HG03565 (cell line): ENCODE measurements at regions not wholly inside any gene's neighbourhood (a gene's known extent, or its start where the extent isn't known, plus 50 kb on each side); places are given as distances from the start of the nearest gene placed in this dataset.
"Not testable (repeated sequence)": the region's sequence is repeated elsewhere in the genome, so short reads cannot be mapped to it uniquely, and the experiment has no call there.

ENCODE experiments used
- ATAC-seq: cut with Tn5 transposase; IDR thresholded peaks from one replicate; pipeline ENCODE4 v1.9.1; 2021; ENCODE audit warnings: mild to moderate bottlenecking, moderate library complexity; ENCODE audit not compliant: unreplicated experiment

DNA sequence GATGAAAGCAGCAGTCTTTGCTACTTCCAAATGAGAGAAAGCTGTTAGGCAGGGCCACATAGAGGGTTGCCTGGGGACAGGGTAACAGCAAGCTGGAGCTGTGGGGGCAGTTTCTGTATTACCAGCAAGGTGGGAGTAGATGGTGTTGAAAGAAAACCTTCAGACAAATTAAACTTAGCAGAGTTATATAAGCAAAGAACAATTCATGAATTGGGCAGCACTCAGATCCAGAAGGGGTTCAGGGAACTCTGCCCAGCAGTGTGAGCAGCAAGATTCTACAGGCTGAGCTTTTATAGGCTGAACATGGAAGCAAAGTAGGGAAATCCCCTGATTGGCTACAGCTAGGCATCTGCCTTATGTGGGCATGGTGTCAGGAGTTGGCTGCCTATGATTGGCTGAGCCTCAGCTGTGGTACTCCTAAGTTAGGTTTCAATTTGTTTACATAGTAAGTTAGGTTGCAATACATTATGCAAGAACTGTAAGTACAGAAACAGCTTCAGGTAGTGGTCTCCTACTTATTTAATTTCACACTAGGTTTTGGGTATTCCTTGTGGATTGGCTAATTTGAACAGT is 64.1 kb upstream of the TMPRSS2 start:
- ATAC-seq, result no peak

DNA sequence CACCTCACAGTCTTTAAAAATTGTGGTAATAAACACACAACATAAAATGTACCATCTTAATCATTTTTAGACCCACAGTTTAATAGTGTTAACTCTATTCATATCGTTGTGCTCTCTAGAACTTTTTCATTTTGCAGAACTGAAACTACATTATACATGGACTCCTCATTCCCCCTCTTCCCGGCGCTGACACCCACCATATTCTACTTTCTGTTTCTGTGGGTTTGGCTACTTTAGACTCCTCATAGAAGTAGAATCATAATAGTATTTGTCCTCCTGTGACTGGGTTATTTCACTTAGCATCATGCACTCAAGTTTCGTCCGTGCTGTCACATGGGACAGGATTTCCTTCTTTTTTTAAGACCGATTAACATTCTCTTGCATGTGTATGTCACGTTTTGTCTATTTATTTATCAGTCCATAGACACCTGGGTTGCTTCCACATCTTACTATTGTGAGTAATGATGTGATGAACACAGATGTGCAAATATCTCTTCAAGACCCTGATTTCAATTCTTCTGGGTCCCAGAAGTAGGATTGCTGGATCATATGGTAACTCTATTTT is 62.9 kb upstream of the TMPRSS2 start:
- peak; percentile 92 for ATAC-seq

DNA sequence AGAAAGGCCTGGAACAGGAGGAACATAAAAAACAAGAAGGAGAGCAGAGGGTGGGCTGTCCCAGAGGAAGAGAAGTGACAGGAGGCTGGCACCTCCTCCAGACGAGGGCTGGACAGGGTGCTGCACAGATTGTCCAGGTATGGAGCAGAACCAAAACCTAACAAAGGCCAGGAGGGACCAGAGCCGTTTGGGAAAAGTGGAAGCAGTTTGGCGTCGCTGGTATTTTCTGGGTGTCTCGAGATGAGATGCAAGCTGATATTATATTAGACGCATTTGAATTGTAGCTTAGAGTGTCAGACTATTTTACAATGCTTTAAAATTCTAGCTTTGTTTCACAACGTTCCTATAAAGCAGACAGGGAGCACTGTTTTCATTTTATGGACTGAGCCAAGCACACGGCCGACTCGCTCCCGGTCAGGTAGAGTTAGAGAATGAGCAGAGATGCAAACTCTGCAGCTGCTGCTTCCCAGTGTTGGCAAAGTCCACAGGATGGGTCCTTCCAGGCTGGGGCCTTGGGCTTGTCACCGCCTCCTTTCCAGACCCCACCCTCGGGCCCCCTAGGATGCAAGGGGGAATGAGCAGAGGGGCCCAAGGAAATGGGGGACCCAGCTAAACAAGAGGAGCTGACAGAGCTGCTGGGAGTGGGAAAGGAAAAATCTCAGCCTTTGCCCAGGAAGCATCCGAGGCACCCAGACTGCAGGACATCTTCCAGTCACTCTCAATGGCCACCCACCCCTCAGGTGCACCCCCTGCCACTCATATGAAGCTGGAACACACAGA is 60.8 kb upstream of the TMPRSS2 start:
- no peak for ATAC-seq

DNA sequence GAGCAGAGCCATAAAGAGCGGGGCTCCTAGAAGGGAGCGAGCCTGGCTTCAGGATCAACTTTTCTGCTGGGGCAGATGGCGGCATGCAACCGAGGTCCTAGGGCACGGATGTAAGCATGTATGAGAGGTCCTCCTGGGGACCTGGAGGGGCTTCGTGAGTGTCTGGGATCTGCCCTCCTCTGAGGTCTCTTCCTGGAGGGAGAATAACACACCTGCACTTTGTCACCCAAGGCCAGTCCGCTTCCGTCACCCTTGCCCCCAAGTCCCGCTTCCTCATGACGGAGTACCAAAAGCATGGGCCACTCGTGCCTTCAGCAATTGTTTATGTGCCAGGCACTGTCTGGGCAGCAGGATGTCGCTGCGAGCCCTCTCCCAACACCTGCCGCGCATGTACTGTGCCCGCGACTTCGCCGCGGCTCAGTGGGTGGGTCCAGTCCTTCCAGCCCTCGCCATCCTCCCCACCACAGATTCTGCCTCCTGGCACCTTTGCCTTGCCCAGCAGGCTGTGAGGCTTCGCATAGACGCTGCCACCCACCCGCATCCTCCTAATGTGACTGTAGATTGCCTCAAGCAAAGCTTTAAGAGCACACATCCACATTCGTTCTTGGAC is 60.0 kb upstream of the TMPRSS2 start:
- ATAC-seq, result no peak

DNA sequence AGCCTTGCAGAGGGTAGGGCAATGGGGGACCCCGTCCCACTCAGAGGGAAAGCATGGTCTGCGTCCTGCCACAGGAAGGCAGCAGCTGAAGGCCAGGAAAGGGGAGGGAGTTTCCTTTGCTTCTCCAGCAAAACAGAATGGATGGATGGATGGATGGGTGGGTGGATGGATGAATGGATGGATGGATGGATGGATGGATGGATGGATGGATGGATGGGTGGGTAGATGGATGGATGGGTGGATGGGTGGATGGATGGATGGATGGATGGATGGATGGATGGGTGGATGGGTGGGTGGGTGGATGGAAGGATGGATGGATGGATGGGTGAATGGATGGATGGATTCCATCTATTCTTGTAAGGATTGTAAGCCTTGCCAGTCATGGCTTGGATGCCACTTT is 59.3 kb upstream of the TMPRSS2 start:
- ATAC-seq, result not testable (repeated sequence)

DNA sequence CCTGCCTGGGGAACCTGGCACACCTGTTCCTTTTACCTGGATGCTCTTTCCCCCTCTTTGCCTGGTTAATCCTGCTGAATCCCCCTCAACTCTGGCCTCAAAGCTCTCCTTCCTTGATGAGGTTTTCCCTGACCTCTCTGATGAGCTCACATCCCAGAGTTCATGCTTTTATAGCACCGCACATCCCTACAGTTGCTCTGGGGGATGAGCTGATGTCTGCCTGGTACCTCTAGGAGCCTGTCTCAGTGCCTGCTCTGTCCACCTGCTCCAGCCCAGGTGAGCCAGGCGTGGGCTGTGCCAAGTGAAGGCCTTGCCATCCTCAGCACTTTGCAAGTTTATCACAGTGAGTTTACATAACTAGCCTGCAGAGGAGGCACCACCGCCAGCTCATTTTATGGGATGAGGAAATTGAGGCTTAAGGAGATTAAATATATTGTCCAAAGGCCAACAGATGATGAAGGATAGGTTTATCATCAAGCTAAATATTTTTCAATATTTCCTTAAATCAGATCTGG is 58.6 kb upstream of the TMPRSS2 start:
- no peak for ATAC-seq

DNA sequence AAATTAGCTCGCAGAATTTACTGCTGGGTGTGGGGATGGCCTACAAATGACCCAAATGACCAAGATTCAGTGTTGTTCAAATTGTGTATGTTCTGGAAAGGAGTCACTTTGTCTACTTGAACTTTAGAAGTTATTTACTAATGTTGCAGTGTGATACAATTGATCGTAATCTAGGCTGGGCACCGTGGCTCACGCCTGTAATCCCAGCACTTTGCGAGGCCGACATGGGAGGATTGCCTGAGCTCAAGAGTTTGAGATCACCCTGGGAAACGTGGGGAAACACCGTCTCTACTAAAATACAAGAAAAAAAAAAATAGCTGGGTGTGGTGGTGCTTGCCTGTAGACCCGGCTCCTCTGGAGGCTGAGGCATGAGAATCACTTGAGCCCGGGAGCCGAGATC is 57.6 kb upstream of the TMPRSS2 start:
- ATAC-seq, result no peak

DNA sequence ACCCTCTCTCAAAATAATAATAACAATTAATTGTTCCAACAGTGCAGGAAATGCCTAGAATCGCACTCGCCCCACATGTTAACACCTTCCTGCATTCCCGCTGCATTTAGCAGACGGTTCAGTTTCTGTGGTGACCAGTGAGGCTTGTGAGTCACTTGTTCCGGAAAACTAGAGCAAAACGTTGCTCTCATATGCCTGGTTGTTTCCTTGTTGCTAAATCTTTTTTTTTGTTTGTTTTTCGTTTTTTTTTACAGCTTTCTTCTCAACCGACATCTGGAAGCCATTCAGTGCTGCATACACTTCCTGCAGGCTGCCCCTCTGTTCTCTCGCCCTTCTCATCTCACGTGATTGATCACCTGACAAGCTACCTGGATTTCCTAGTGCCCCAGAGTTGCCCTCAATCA is 56.9 kb upstream of the TMPRSS2 start:
- ATAC-seq, result no peak

DNA sequence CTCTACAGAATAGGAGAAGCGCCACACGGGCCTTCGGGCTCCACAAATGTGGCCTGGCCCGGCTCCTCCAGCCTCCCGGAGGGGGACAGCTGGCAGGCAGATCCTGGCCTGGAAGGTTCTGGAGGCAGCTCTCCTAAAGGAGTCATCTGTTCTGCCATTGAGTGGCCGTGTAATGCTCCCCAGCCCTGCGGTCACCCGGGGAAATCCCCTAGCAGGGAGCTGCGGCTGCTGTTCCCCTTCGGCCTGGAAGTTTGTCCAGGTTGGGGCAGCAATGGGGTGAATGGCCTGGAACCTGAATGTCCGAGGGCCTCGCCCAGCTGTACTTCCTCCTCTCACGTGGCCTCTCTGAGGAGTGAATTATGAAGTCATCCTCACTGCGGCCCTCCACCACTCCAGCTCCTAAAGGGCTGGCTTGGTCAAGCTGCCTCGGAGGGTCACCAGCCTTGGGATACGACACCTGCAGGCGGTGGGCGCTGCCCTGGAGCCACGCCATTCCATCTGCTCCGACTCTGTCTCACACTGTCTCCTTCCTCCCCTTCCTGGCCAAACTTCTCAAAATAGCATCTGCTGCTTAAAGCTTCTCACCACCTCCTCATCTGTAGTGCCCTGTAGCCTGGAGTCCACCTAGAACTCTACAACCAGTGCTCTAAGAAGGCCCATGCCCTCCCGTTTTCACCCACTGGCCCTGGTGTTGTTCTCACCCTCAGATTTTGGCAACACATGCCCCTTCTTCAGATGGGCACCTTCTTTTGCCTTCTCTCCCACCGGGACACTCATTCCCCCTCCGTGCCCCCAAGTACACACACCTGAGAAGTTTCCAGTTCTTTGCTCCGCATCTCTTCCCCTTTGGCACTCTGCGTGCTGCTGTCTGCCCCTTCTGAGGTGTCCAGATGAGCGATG is 54.4 kb upstream of the TMPRSS2 start:
- no peak for ATAC-seq

DNA sequence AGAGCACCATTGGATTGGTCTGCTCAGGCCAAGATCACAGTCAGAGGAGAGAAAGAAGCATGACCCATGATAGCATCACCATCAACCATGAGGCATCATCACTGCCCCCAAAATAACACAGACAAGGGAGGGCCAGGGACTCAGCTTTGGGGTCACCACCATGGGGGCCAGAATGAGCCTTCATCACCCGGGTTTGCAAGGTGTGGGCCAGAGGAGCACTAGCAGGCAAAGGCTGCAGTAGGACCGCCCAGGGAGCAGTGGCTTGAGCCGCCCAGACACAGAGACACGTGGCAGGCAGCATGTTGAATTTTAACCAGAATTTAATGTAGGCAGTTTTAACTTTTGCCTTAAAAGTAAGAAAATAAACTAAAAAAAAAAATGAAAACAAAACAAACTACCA is 53.7 kb upstream of the TMPRSS2 start:
- no peak for ATAC-seq

DNA sequence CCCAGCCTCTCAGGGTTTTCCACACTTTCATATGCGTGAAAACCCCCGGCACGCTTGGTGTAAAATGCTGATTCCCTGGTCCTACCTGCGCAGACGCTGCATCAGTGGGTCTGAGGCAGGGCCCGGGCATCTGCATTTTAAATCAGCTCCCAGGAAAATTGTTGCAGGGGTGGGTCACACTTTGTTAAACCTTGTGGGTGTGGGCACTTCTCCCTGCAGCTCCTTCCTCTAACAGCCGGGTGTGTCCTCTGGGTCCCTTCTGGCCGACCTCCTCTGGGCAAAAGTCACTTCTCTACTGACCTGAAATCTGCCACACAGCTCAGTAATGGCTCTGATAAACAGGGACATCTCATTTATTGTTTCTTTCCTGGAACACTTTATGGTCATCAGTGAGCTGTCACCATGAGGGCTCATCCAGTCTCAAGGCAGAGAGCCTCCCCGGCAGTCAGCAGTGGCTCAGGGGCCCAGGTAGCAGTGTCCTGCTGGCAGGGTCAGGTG is 52.8 kb upstream of the TMPRSS2 start:
- ATAC-seq, result no peak

DNA sequence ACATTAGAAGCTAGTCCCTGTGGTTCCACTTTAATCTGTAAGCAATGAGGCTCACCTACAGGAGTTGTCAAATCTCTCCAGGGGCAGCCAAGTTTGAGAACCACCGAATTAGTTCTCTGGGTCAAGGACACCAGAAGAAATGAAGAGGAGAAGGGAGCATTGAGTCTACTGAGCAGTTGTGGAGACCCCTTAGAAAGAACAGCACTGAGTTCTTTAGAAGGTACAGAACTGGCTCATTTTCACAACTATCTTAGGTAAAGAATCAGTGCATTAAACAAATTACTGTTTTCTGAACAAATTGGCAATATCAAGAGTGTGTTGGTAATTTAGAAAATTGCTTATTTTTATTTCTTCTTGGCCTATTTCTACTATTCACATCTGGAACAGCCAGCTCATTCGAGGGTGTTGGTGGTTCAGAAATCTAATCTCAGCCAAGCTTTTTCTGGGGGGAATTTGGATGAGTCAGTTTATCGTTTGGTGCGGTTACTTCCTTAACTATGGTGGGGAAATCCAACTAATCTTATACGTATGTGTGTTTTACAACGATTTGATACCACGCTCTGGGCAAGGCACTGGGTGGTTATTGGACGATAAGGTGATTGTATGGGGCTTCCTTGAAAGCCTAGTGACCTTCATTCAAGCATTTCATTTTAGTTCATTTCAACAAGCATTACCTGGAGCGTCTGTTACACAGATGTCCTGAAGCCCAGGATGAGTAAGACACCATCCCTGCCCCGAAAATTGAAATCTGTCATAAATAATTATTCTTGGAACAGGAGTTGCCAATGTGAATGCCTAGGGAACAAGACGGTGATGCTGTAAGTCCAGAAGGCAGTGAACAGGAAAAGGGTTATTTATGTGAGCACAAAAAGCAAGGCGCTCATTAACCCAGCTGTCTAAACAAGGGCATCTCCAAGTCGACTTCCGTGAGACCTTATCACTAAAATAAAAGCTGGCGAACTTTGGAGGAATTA is 52.0 kb upstream of the TMPRSS2 start:
- ATAC-seq, result peak; percentile 46

DNA sequence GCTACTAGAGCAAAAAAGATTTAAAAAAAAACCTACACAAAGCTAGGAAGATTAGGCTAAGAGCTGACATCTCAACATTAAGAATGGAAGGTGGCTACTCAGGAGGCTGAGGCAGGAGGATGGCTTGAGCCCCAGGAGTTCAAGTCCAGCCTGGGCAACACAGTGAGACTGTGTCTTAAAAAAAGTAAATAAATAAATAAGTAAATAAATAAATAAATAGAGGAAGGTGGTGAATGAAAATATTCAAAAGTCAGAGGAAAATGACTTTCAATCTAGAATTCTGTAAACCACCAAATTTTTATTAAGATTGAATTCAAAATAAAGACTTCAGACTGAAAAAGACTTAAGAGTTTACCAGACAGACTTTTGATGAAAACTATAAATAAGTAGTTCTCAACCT is 50.9 kb upstream of the TMPRSS2 start:
- ATAC-seq, result no peak

DNA sequence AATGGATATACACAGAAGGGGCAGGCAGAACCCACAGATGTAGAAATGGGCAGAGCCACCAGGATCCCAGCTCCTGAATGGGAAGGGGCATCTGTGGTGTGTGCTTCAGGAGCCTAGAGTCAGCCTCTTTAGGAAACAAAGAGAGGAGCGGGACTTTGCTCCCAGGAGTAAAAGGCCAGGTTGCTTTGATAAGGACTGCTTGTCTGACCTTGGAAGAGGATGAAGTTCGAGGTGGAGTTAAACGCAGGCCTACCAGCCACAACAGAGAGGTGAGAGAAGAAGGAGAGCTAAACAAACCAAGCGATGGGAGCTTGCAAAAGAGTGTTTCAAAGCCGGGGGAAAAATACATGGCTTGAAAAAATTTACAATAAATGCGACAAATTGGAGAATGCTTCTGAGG is 49.9 kb upstream of the TMPRSS2 start:
- no peak for ATAC-seq
